ENCODE measurements at regions not wholly inside any gene's neighbourhood (a gene's known extent, or its start where the extent isn't known, plus 50 kb on each side); places are given as distances from the start of the nearest gene placed in this dataset.

- H3K79me2 ChIP-seq (ENCODE audit: control insufficient read depth, insufficient read depth, low read length, unreplicated experiment) = no peaks in the 10 kb centered on the region
- H3K36me3 ChIP-seq (ENCODE audit: insufficient read depth, low read length) = no peaks in the 10 kb centered on the region
- no peak overlapping the region for H3K4me3 ChIP-seq (ENCODE audit: low read depth, low read length)
Observed at GRCh38 chr5:38663249-38663648, 106.8 kb upstream of the LIFR start.

GRCh38 chr5:38666668-38667498 lies 110.4 kb upstream of the LIFR start:
- Histone ChIP-seq H3K27ac (ENCODE audit: low read depth, low read length) (no peak overlapping the region), H2AFZ (ENCODE audit: low read length, unreplicated experiment) (no peak overlapping the region), H3K27me3 (ENCODE audit: insufficient read depth, low read length) (no peaks in the 10 kb centered on the region), H3K4me1 (ENCODE audit: control insufficient read depth, insufficient read depth, low read length, unreplicated experiment) (peaks cover 7% of the 10 kb centered on the region), H3K79me2 (ENCODE audit: control insufficient read depth, insufficient read depth, low read length, unreplicated experiment) (no peaks in the 10 kb centered on the region), H3K36me3 (ENCODE audit: insufficient read depth, low read length) (no peaks in the 10 kb centered on the region), H3K4me3 (ENCODE audit: low read depth, low read length) (no peak overlapping the region)

More at GRCh38 chr5:38663249-38663648, 106.8 kb upstream of the LIFR start:
- Histone ChIP-seq H3K27ac (ENCODE audit: low read depth, low read length) (no peak overlapping the region), H3K27me3 (ENCODE audit: insufficient read depth, low read length) (no peaks in the 10 kb centered on the region), H3K4me1 (ENCODE audit: control insufficient read depth, insufficient read depth, low read length, unreplicated experiment) (peaks cover 6% of the 10 kb centered on the region), H2AFZ (ENCODE audit: low read length, unreplicated experiment) (no peak overlapping the region)

- no peak overlapping the region for H2AFZ ChIP-seq (ENCODE audit: low read length, unreplicated experiment)
- H3K27me3 ChIP-seq (ENCODE audit: insufficient read depth, low read length) = no peaks in the 10 kb centered on the region
- H3K4me1 ChIP-seq (ENCODE audit: control insufficient read depth, insufficient read depth, low read length, unreplicated experiment) = peaks cover 13% of the 10 kb centered on the region
- no peaks in the 10 kb centered on the region for H3K79me2 ChIP-seq (ENCODE audit: control insufficient read depth, insufficient read depth, low read length, unreplicated experiment)
- no peak overlapping the region for H3K4me3 ChIP-seq (ENCODE audit: low read depth, low read length)
- no peak overlapping the region for H3K27ac ChIP-seq (ENCODE audit: low read depth, low read length)
- no peaks in the 10 kb centered on the region for H3K36me3 ChIP-seq (ENCODE audit: insufficient read depth, low read length)
Observed at GRCh38 chr5:38667499-38667776, 111.0 kb upstream of the LIFR start.

DNA sequence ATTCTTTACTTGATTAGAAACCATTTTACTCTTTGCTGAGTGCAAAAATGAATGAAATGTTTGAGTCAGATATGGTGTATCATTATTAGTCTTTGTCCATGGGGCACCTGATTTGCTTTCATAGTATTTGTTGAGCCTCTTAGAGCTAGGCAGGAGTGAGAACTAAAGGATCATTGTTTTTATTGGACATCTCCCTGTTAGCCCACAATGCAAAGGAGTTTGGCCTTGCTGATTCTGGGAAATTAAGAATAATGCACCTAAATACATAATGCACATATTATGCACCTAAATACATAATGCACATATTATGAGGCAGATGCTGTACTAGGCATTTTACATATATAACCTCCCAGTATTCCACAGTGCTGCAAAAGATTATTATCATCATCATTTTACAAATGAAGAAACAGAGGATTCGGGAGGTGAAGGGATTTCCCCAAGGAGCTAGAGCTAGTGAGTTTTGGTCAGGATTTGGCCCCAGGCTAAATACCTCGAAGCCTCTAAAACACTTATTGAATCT lies 113.0 kb upstream of the LIFR start:
- H3K79me2 ChIP-seq (ENCODE audit: control insufficient read depth, insufficient read depth, low read length, unreplicated experiment) = no peaks in the 10 kb centered on the region
- peaks cover 22% of the 10 kb centered on the region for H3K4me1 ChIP-seq (ENCODE audit: control insufficient read depth, insufficient read depth, low read length, unreplicated experiment)
- H3K4me3 ChIP-seq (ENCODE audit: low read depth, low read length) = no peak overlapping the region
- no peaks in the 10 kb centered on the region for H3K36me3 ChIP-seq (ENCODE audit: insufficient read depth, low read length)
- no peak overlapping the region for H2AFZ ChIP-seq (ENCODE audit: low read length, unreplicated experiment)
- H3K27ac ChIP-seq (ENCODE audit: low read depth, low read length) = no peak overlapping the region
- no peaks in the 10 kb centered on the region for H3K27me3 ChIP-seq (ENCODE audit: insufficient read depth, low read length)

- no peak overlapping the region for H3K4me3 ChIP-seq (ENCODE audit: low read depth, low read length)
- no peaks in the 10 kb centered on the region for H3K79me2 ChIP-seq (ENCODE audit: control insufficient read depth, insufficient read depth, low read length, unreplicated experiment)
- no peaks in the 10 kb centered on the region for H3K27me3 ChIP-seq (ENCODE audit: insufficient read depth, low read length)
- H3K4me1 ChIP-seq (ENCODE audit: control insufficient read depth, insufficient read depth, low read length, unreplicated experiment) = peaks cover 22% of the 10 kb centered on the region
- H3K27ac ChIP-seq (ENCODE audit: low read depth, low read length) = no peak overlapping the region
- no peak overlapping the region for H2AFZ ChIP-seq (ENCODE audit: low read length, unreplicated experiment)
- no peaks in the 10 kb centered on the region for H3K36me3 ChIP-seq (ENCODE audit: insufficient read depth, low read length)
Observed at GRCh38 chr5:38670066-38670465, 113.6 kb upstream of the LIFR start.

- no peak overlapping the region for H2AFZ ChIP-seq (ENCODE audit: low read length, unreplicated experiment)
- H3K4me3 ChIP-seq (ENCODE audit: low read depth, low read length) = no peak overlapping the region
- H3K4me1 ChIP-seq (ENCODE audit: control insufficient read depth, insufficient read depth, low read length, unreplicated experiment) = peaks cover 22% of the 10 kb centered on the region
- H3K27ac ChIP-seq (ENCODE audit: low read depth, low read length) = no peak overlapping the region
- H3K79me2 ChIP-seq (ENCODE audit: control insufficient read depth, insufficient read depth, low read length, unreplicated experiment) = no peaks in the 10 kb centered on the region
- H3K36me3 ChIP-seq (ENCODE audit: insufficient read depth, low read length) = no peaks in the 10 kb centered on the region
- H3K27me3 ChIP-seq (ENCODE audit: insufficient read depth, low read length) = no peaks in the 10 kb centered on the region
Observed at GRCh38 chr5:38670878-38671277, 114.4 kb upstream of the LIFR start.

DNA sequence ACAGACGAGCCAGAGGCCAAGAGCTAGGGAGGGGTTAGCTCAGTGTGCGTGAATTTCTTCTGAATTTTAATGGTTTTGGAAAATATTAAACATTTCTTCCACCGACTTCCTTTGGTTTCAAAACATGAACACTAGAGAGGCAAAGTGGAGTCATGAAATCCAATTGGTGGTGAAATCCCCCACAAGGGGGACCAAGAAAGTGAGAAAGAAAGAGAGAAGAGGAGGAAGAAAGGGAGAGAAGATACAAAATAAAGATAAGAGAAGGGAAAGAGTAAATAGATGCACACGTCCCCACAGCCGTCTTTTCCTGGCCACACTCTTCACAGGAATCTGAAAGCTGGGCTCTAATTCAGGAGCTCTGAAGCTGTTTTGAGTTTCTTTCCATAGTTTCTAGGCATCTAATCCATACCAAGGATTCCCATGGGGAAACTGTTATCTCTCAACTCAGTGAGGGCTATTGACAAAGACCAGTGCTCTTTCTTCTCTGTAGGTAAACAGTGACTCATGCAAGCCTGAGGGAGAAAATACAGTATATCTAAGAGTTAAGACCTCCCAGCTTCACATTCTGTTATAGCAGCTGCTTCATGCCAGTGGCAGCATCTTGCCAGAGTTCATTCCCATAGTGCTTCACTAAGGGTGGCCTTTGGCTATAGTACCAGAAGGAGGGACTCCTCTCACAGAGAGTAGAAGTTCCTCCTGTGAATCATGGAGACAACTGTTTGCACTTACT lies 115.8 kb upstream of the LIFR start:
- Histone ChIP-seq H3K4me3 (ENCODE audit: low read depth, low read length) (no peak overlapping the region), H3K4me1 (ENCODE audit: control insufficient read depth, insufficient read depth, low read length, unreplicated experiment) (peaks cover 17% of the 10 kb centered on the region), H3K27ac (ENCODE audit: low read depth, low read length) (peak overlapping the region; percentile 30; the same call in 1 of the 2 replicates), H2AFZ (ENCODE audit: low read length, unreplicated experiment) (peak overlapping the region; percentile 7), H3K36me3 (ENCODE audit: insufficient read depth, low read length) (no peaks in the 10 kb centered on the region), H3K79me2 (ENCODE audit: control insufficient read depth, insufficient read depth, low read length, unreplicated experiment) (no peaks in the 10 kb centered on the region), H3K27me3 (ENCODE audit: insufficient read depth, low read length) (no peaks in the 10 kb centered on the region)

DNA sequence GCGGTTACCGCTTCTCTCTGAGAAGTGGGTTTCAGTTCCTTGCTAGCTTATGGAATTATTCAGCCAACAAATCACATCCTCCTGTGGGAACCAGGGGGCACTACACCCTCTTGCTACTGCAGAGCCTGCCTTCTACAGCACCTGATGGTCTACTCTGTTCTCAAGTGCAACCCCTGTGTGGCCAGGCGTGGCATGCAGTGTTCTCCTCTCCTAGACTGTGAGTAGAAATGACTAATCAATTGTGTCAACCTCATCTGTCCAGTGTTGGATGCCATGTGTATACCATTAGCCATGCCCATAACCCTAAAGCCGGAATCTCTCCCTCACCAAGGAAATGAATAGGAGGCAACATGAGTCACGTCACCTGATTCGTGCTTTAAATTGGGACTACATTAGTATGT lies 117.2 kb upstream of the LIFR start:
- H3K36me3 ChIP-seq (ENCODE audit: insufficient read depth, low read length) = no peaks in the 10 kb centered on the region
- H3K27me3 ChIP-seq (ENCODE audit: insufficient read depth, low read length) = no peaks in the 10 kb centered on the region
- H3K27ac ChIP-seq (ENCODE audit: low read depth, low read length) = no peak overlapping the region
- no peaks in the 10 kb centered on the region for H3K79me2 ChIP-seq (ENCODE audit: control insufficient read depth, insufficient read depth, low read length, unreplicated experiment)
- no peak overlapping the region for H3K4me3 ChIP-seq (ENCODE audit: low read depth, low read length)
- H3K4me1 ChIP-seq (ENCODE audit: control insufficient read depth, insufficient read depth, low read length, unreplicated experiment) = peaks cover 17% of the 10 kb centered on the region
- H2AFZ ChIP-seq (ENCODE audit: low read length, unreplicated experiment) = no peak overlapping the region

GRCh38 chr5:38675443-38675842 lies 119.0 kb upstream of the LIFR start:
- H3K27me3 ChIP-seq (ENCODE audit: insufficient read depth, low read length) = no peaks in the 10 kb centered on the region
- no peak overlapping the region for H3K4me3 ChIP-seq (ENCODE audit: low read depth, low read length)
- H3K4me1 ChIP-seq (ENCODE audit: control insufficient read depth, insufficient read depth, low read length, unreplicated experiment) = peaks cover 17% of the 10 kb centered on the region
- no peak overlapping the region for H3K27ac ChIP-seq (ENCODE audit: low read depth, low read length)
- H2AFZ ChIP-seq (ENCODE audit: low read length, unreplicated experiment) = no peak overlapping the region
- H3K36me3 ChIP-seq (ENCODE audit: insufficient read depth, low read length) = no peaks in the 10 kb centered on the region
- H3K79me2 ChIP-seq (ENCODE audit: control insufficient read depth, insufficient read depth, low read length, unreplicated experiment) = no peaks in the 10 kb centered on the region

GRCh38 chr5:38677636-38678035 lies 121.2 kb upstream of the LIFR start:
- Histone ChIP-seq H3K27ac (ENCODE audit: low read depth, low read length) (no peak overlapping the region), H3K4me1 (ENCODE audit: control insufficient read depth, insufficient read depth, low read length, unreplicated experiment) (peaks cover 7% of the 10 kb centered on the region), H3K4me3 (ENCODE audit: low read depth, low read length) (no peak overlapping the region), H3K36me3 (ENCODE audit: insufficient read depth, low read length) (no peaks in the 10 kb centered on the region), H2AFZ (ENCODE audit: low read length, unreplicated experiment) (no peak overlapping the region), H3K79me2 (ENCODE audit: control insufficient read depth, insufficient read depth, low read length, unreplicated experiment) (no peaks in the 10 kb centered on the region), H3K27me3 (ENCODE audit: insufficient read depth, low read length) (no peaks in the 10 kb centered on the region)

DNA sequence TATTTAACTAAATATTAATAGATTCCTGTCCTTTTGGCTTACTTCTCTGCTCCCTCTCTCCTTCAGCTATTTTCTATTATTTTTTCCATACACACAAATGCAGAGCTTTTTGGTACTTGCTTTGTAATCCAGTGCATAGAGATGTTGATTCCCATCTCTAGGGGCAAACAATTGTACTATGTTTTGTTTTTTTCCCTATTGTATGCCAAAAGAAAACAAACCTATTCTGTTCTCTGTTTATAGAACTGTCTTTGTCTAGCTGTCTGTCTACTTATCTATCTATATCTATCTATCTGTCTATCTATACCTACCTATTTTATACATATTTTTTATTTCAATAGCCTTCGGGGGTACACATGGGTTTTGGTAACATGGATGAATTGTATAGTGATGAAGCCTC lies 121.6 kb upstream of the LIFR start:
- peaks cover 4% of the 10 kb centered on the region for H3K4me1 ChIP-seq (ENCODE audit: control insufficient read depth, insufficient read depth, low read length, unreplicated experiment)
- H2AFZ ChIP-seq (ENCODE audit: low read length, unreplicated experiment) = no peak overlapping the region
- no peaks in the 10 kb centered on the region for H3K79me2 ChIP-seq (ENCODE audit: control insufficient read depth, insufficient read depth, low read length, unreplicated experiment)
- H3K27ac ChIP-seq (ENCODE audit: low read depth, low read length) = no peak overlapping the region
- no peak overlapping the region for H3K4me3 ChIP-seq (ENCODE audit: low read depth, low read length)
- no peaks in the 10 kb centered on the region for H3K36me3 ChIP-seq (ENCODE audit: insufficient read depth, low read length)
- no peaks in the 10 kb centered on the region for H3K27me3 ChIP-seq (ENCODE audit: insufficient read depth, low read length)
